Psoas muscle (tissue), 7 donors: ENCODE measurements at regions not wholly inside any gene's neighbourhood (a gene's known extent, or its start where the extent isn't known, plus 50 kb on each side); places are given as distances from the start of the nearest gene placed in this dataset.

Experiments used
- ATAC-seq, 4 donors: fragments of 200-7000 bp; cut with Tn5 transposase; one replicate each; pipeline ENCODE4 v1.9.1; 2020; ENCODE audit warnings: moderate library complexity in 3 of 4, mild to moderate bottlenecking in 2 of 4
- DNase-seq, 2 donors: peaks; one replicate each; pipeline ENCODE4 v3.0.0-alpha.2; 2020
- H3K27ac ChIP-seq: fragments of 200-600 bp; one replicate; pipeline ENCODE4 v1.8.0; 2022
- H3K27me3 ChIP-seq, 3 donors: fragments of 200-600 bp in 1 of 3; one replicate each; pipeline versions ENCODE4 v1.6.1 to v1.8.0; 2013 to 2022; ENCODE audit warnings: low read length in 2 of 3, mild to moderate bottlenecking in 2 of 3, moderate library complexity in 1 of 3; ENCODE audit not compliant: insufficient read depth in 3 of 3
- H3K36me3 ChIP-seq, 2 donors: fragments of 200-600 bp in 1 of 2; one replicate each; pipeline versions ENCODE4 v1.6.1 to v1.8.0; 2013 to 2022; ENCODE audit warnings: low read depth in 1 of 2, mild to moderate bottlenecking in 1 of 2, moderate library complexity in 1 of 2; ENCODE audit not compliant: insufficient read depth in 1 of 2
- H3K4me1 ChIP-seq: fragments of 200-600 bp; one replicate; pipeline ENCODE4 v1.8.0; 2022
- H3K4me3 ChIP-seq: fragments of 200-600 bp; one replicate; pipeline ENCODE4 v1.8.0; 2022; ENCODE audit warnings: mild to moderate bottlenecking
- H3K9me3 ChIP-seq: fragments of 200-600 bp; one replicate; pipeline ENCODE4 v1.8.0; 2022
- CTCF ChIP-seq: fragments of 200-600 bp; IDR thresholded peaks from one replicate; pipeline ENCODE4 v1.8.0; 2022; ENCODE audit warnings: antibody characterized with exemption
- WGBS, 3 donors: extraction: QIAGEN DNeasy Blood & Tissue Kit; methylation state at CpG; one replicate each; pipeline versions ENCODE4 v1.1.6 to v1.1.7; 2013; 5-methylcytosine and 5-hydroxymethylcytosine counted together
- intact Hi-C, 2 donors: fragments of 100-400 bp; cut with DNase I; formaldehyde crosslinking; loops; one replicate each; pipeline versions ENCODE4 v1.11.0 to v1.14.2; 2022
- donor health status: healthy with polysubstance abuse.
- donor health status: DM: no; HTN: no; CAD: no; lungs with moderate emphysema.
- donor health status: Bipolar disorder and iron deficiency.
- donor health status: healthy.
- donor health status: DM: yes; HTN: yes; CAD: no.
- donor health status: DM: no; HTN: no; CAD: no.
- donor health status: DM: yes; HTN: yes; CAD: no.

GRCh38 chr4:137000432-137000831 lies 531.9 kb downstream of the PCDH18 start:
- DNase-seq: peak in 1 of 2 donors; percentile 26
- ATAC-seq: no peak
- intact Hi-C loops: no loop called here
- H3K27me3 ChIP-seq: no peaks in the 10 kb centered on the region
- no peak overlapping the region for H3K27ac ChIP-seq
- no peaks in the 10 kb centered on the region for H3K4me1 ChIP-seq
- no peak for TF ChIP-seq CTCF
- no peaks in the 10 kb centered on the region for H3K36me3 ChIP-seq
- 38 to 66% (median 50%) methylated on average over 2 of the region's 2 CpGs for WGBS, 3 donors
- H3K9me3 ChIP-seq: no peaks in the 10 kb centered on the region
- no peak overlapping the region for H3K4me3 ChIP-seq

DNA sequence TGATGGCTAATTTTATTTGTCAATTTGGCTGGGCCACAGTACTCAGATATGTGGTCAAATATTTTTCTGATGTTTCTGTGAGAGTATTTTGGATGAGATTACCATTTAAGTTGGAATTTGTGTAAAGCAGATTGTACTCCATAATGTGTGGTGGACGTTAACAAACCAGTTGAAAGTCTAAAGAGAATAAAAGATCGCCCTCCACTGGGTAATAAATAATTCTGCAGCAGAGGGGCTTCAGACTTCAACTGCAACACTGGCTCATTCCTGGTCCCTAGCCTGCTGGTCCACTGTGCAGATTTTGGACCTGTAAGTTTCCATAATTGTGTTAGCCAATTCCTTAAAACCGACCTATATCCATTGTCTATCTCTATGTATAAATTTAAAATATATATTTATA lies 540.3 kb downstream of the PCDH18 start:
- no peaks in the 10 kb centered on the region for H3K4me1 ChIP-seq
- no peaks in the 10 kb centered on the region for H3K36me3 ChIP-seq
- H3K27me3 ChIP-seq: no peaks in the 10 kb centered on the region
- H3K27ac ChIP-seq: no peak overlapping the region
- H3K4me3 ChIP-seq: no peak overlapping the region
- ATAC-seq (no peak), DNase-seq (no peak)
- 55 to 62% (median 61%) methylated on average over 3 of the region's 3 CpGs for WGBS, 3 donors
- H3K9me3 ChIP-seq: no peaks in the 10 kb centered on the region
- TF ChIP-seq CTCF: no peak
- intact Hi-C loops: no loop called here

GRCh38 chr4:136985683-136986082 lies 546.6 kb downstream of the PCDH18 start:
- Histone ChIP-seq H3K36me3 (no peaks in the 10 kb centered on the region), H3K4me1 (no peaks in the 10 kb centered on the region), H3K27me3 (no peaks in the 10 kb centered on the region), H3K4me3 (no peak overlapping the region), H3K9me3 (no peaks in the 10 kb centered on the region), H3K27ac (no peak overlapping the region)
- no peak for TF ChIP-seq CTCF
- DNase-seq: no peak
- ATAC-seq: no peak
- WGBS, 3 donors: 64 to 73% (median 67%) methylated on average over 1 of the region's 1 CpG
- intact Hi-C loops: no loop called here

- ATAC-seq (no peak), DNase-seq (no peak)
- TF ChIP-seq CTCF: no peak
- Histone ChIP-seq H3K27me3 (no peaks in the 10 kb centered on the region), H3K4me1 (no peaks in the 10 kb centered on the region), H3K4me3 (no peak overlapping the region), H3K9me3 (no peaks in the 10 kb centered on the region), H3K27ac (no peak overlapping the region), H3K36me3 (no peaks in the 10 kb centered on the region)
- intact Hi-C loops: no loop called here
- 94 to 97% (median 95%) methylated on average over 4 of the region's 4 CpGs for WGBS, 3 donors
Measured at GRCh38 chr4:136967069-136967468, 565.2 kb downstream of the PCDH18 start.

- Histone ChIP-seq H3K27ac (no peak overlapping the region), H3K27me3 (no peaks in the 10 kb centered on the region), H3K4me1 (no peaks in the 10 kb centered on the region), H3K9me3 (no peaks in the 10 kb centered on the region), H3K36me3 (no peaks in the 10 kb centered on the region), H3K4me3 (no peak overlapping the region)
- DNase-seq (no peak), ATAC-seq (no peak)
- TF ChIP-seq CTCF: no peak
- intact Hi-C loops: no loop called here
- WGBS, 3 donors: 44 to 62% (median 55%) methylated on average over 3 of the region's 3 CpGs
Measured at GRCh38 chr4:136965478-136965877, 566.8 kb downstream of the PCDH18 start.
